Liver (tissue), 8 donors: ENCODE measurements at regions not wholly inside any gene's neighbourhood (a gene's known extent, or its start where the extent isn't known, plus 50 kb on each side); places are given as distances from the start of the nearest gene placed in this dataset.

Source experiments
- DNase-seq: peaks from one replicate; pipeline ENCODE4 v3.0.0-alpha.2; 2017; ENCODE audit warnings: low spot score
- H3K27ac ChIP-seq, 2 donors: one replicate each; pipeline ENCODE4 v1.7.0; 2013; ENCODE audit warnings: inconsistent platforms in 2 of 2, low read length in 2 of 2, control low read depth in 1 of 2, low read depth in 1 of 2, mild to moderate bottlenecking in 1 of 2
- H3K27me3 ChIP-seq, 4 donors: one replicate each; pipeline versions ENCODE4 v1.6.1 to v1.7.0; 2013; ENCODE audit warnings: low read length in 3 of 4, inconsistent platforms in 1 of 4, mild to moderate bottlenecking in 1 of 4, moderate library complexity in 1 of 4; ENCODE audit not compliant: control insufficient read depth in 4 of 4, insufficient read depth in 4 of 4
- H3K36me3 ChIP-seq, 4 donors: one replicate each; pipeline versions ENCODE4 v1.6.1 to v1.7.0; 2013; ENCODE audit warnings: low read length in 3 of 4, mild to moderate bottlenecking in 3 of 4, low read depth in 1 of 4, moderate library complexity in 1 of 4; ENCODE audit not compliant: control insufficient read depth in 4 of 4, insufficient read depth in 3 of 4
- H3K4me1 ChIP-seq, 4 donors: one replicate each; pipeline versions ENCODE4 v1.6.1 to v1.7.0; 2013; ENCODE audit warnings: low read length in 3 of 4, mild to moderate bottlenecking in 3 of 4, moderate library complexity in 1 of 4; ENCODE audit not compliant: control insufficient read depth in 4 of 4, insufficient read depth in 4 of 4
- H3K4me3 ChIP-seq, 3 donors: one replicate each; pipeline versions ENCODE4 v1.6.1 to v1.7.0; 2013; ENCODE audit warnings: low read length in 3 of 3, control low read depth in 1 of 3, low read depth in 1 of 3, mild to moderate bottlenecking in 1 of 3
- H3K9ac ChIP-seq, 2 donors: one replicate each; pipeline ENCODE4 v1.7.0; 2013; ENCODE audit warnings: low read length in 2 of 2, mild to moderate bottlenecking in 2 of 2, moderate library complexity in 2 of 2, control low read depth in 1 of 2, low read depth in 1 of 2
- H3K9me3 ChIP-seq, 4 donors: one replicate each; pipeline versions ENCODE4 v1.6.1 to v1.7.0; 2013; ENCODE audit warnings: low read length in 3 of 4; ENCODE audit not compliant: control insufficient read depth in 4 of 4
- CTCF ChIP-seq: fragments of 150-350 bp; IDR thresholded peaks from 2 replicates; pipeline ENCODE4 v1.5.1; 2017; ENCODE audit warnings: improper control_type of control experiment, low read depth, low read length; ENCODE audit not compliant: missing input control
- FOXA1 ChIP-seq: IDR thresholded peaks from 2 replicates; pipeline ENCODE4 v1.6.1; 2016; ENCODE audit warnings: antibody characterized with exemption
- FOXA2 ChIP-seq: IDR thresholded peaks from 2 replicates; pipeline ENCODE4 v1.6.1; 2016; ENCODE audit warnings: antibody characterized with exemption
- GABPA ChIP-seq, 2 donors: IDR thresholded peaks in 1 of 2; conservative IDR thresholded peaks in 1 of 2; 2 replicates each; pipeline ENCODE4 v1.6.1; 2016; ENCODE audit warnings: antibody characterized with exemption in 2 of 2, mild to moderate bottlenecking in 1 of 2, moderate library complexity in 1 of 2
- HNF4A ChIP-seq, 2 donors: conservative IDR thresholded peaks; 2 replicates each; pipeline ENCODE4 v1.6.1; 2016; ENCODE audit warnings: antibody characterized with exemption in 2 of 2, mild to moderate bottlenecking in 2 of 2
- HNF4G ChIP-seq: IDR thresholded peaks from 2 replicates; pipeline ENCODE4 v1.6.1; 2016; ENCODE audit warnings: antibody characterized with exemption
- MAX ChIP-seq: IDR thresholded peaks from 2 replicates; pipeline ENCODE4 v1.6.1; 2016; ENCODE audit warnings: antibody characterized with exemption
- NR2F2 ChIP-seq: IDR thresholded peaks from 2 replicates; pipeline ENCODE4 v1.6.1; 2016; ENCODE audit warnings: antibody characterized with exemption
- RAD21 ChIP-seq, 2 donors: IDR thresholded peaks; 2 replicates each; pipeline ENCODE4 v1.6.1; 2016; ENCODE audit warnings: antibody characterized with exemption in 2 of 2, mild to moderate bottlenecking in 2 of 2
- REST ChIP-seq: IDR thresholded peaks from 2 replicates; pipeline ENCODE4 v1.6.1; 2016; ENCODE audit warnings: antibody characterized with exemption, mild to moderate bottlenecking
- RXRA ChIP-seq, 2 donors: IDR thresholded peaks; 2 replicates each; pipeline ENCODE4 v1.6.1; 2017 to 2018; ENCODE audit warnings: antibody characterized with exemption in 2 of 2, mild to moderate bottlenecking in 1 of 2
- SP1 ChIP-seq: IDR thresholded peaks from 2 replicates; pipeline ENCODE4 v1.6.1; 2018; ENCODE audit warnings: antibody characterized with exemption, mild to moderate bottlenecking
- TAF1 ChIP-seq: conservative IDR thresholded peaks from 2 replicates; pipeline ENCODE4 v1.6.1; 2016; ENCODE audit warnings: antibody characterized with exemption, mild to moderate bottlenecking
- YY1 ChIP-seq: IDR thresholded peaks from 2 replicates; pipeline ENCODE4 v1.6.1; 2016; ENCODE audit warnings: antibody characterized with exemption, mild to moderate bottlenecking
- WGBS: extraction: QIAGEN DNeasy Blood & Tissue Kit; methylation state at CpG from one replicate; pipeline ENCODE4 v1.1.7; 2013; 5-methylcytosine and 5-hydroxymethylcytosine counted together
- donor health status: healthy.
- donor health status: healthy.
- donor health status: healthy.
- donor health status: healthy.
- donor health status: healthy.

GRCh38 chr13:78897200-78897599 is 238.2 kb upstream of the OBI1 start:
- Histone ChIP-seq H3K9me3 (no peaks in the 10 kb centered on the region), H3K4me1 (peaks cover 0 to 10% (median 3%) of the 10 kb centered on the region in 4 donors), H3K36me3 (no peaks in the 10 kb centered on the region), H3K9ac (no peak overlapping the region), H3K4me3 (no peak overlapping the region), H3K27me3 (no peaks in the 10 kb centered on the region), H3K27ac (no peak overlapping the region)
- 45% methylated on average over 2 of the region's 2 CpGs for WGBS
- peak; percentile 78 to 86 for TF ChIP-seq HNF4A (conservative IDR thresholded peaks at IDR 0.05)
- TF ChIP-seq TAF1 = no peak
- peak; percentile 10 for TF ChIP-seq HNF4G
- no peak for DNase-seq

- no peak overlapping the region for H3K27ac ChIP-seq
- no peak overlapping the region for H3K4me3 ChIP-seq
- no peaks in the 10 kb centered on the region for H3K27me3 ChIP-seq
- TF ChIP-seq TAF1 (no peak), NR2F2 (no peak), FOXA1 (no peak), MAX (no peak), SP1 (no peak), HNF4G (no peak), RXRA (IDR thresholded peaks at IDR 0.05) (no peak), HNF4A (conservative IDR thresholded peaks at IDR 0.05) (no peak), YY1 (no peak), GABPA (IDR thresholded peaks at IDR 0.05 in 1 of 2, conservative IDR thresholded peaks at IDR 0.05 in 1 of 2) (no peak), FOXA2 (no peak)
- no peak for DNase-seq
- no peak overlapping the region for H3K9ac ChIP-seq
- H3K9me3 ChIP-seq = no peaks in the 10 kb centered on the region
- no peaks in the 10 kb centered on the region for H3K4me1 ChIP-seq
- H3K36me3 ChIP-seq = no peaks in the 10 kb centered on the region
These were observed 225.6 kb upstream of the OBI1 start for GRCh38 chr13:78884571-78884970.

- H3K27ac ChIP-seq = no peak overlapping the region
- no peaks in the 10 kb centered on the region for H3K4me1 ChIP-seq
- H3K36me3 ChIP-seq = no peaks in the 10 kb centered on the region
- no peaks in the 10 kb centered on the region for H3K27me3 ChIP-seq
- no peak overlapping the region for H3K4me3 ChIP-seq
- no peak for DNase-seq
- TF ChIP-seq HNF4A (conservative IDR thresholded peaks at IDR 0.05) (no peak), TAF1 (no peak), REST (no peak), YY1 (no peak), FOXA2 (no peak)
- no peaks in the 10 kb centered on the region for H3K9me3 ChIP-seq
- no peak overlapping the region for H3K9ac ChIP-seq
These were observed 222.8 kb upstream of the OBI1 start for GRCh38 chr13:78881751-78882150.

- no peaks in the 10 kb centered on the region for H3K36me3 ChIP-seq
- 72% methylated on average over 3 of the region's 3 CpGs for WGBS
- H3K4me3 ChIP-seq = no peak overlapping the region
- H3K27ac ChIP-seq = no peak overlapping the region
- H3K27me3 ChIP-seq = no peaks in the 10 kb centered on the region
- no peak overlapping the region for H3K9ac ChIP-seq
- no peaks in the 10 kb centered on the region for H3K9me3 ChIP-seq
- no peak for DNase-seq
- no peaks in the 10 kb centered on the region for H3K4me1 ChIP-seq
- TF ChIP-seq REST = no peak
- TF ChIP-seq CTCF = no peak
- no peak for TF ChIP-seq RAD21 (IDR thresholded peaks at IDR 0.05)
These were observed 222.1 kb upstream of the OBI1 start for GRCh38 chr13:78881054-78881453.
